Type B pancreatic cell (in vitro differentiated cells): ENCODE measurements at regions not wholly inside any gene's neighbourhood (a gene's known extent, or its start where the extent isn't known, plus 50 kb on each side); places are given as distances from the start of the nearest gene placed in this dataset.

Experiments used
- DNase-seq: peaks from one replicate; pipeline ENCODE4 v3.0.0; 2021; ENCODE audit warnings: mixed read lengths; ENCODE audit not compliant: unreplicated experiment; ENCODE audit errors: extremely low spot score
- H3K27ac Mint-ChIP-seq: 2 replicates; pipeline ENCODE4 v1.8.0; 2021; ENCODE audit warnings: mild to moderate bottlenecking, mixed read lengths
- H3K27me3 Mint-ChIP-seq: 2 replicates; pipeline ENCODE4 v1.8.0; 2021; ENCODE audit warnings: mixed read lengths
- H3K36me3 Mint-ChIP-seq: 2 replicates; pipeline ENCODE4 v1.8.0; 2021; ENCODE audit warnings: mixed read lengths
- H3K4me1 Mint-ChIP-seq: one replicate; pipeline ENCODE4 v1.8.0; 2021; ENCODE audit warnings: mixed read lengths; ENCODE audit not compliant: unreplicated experiment
- H3K4me3 Mint-ChIP-seq: 2 replicates; pipeline ENCODE4 v1.8.0; 2021; ENCODE audit warnings: mild to moderate bottlenecking, mixed read lengths
- H3K9me3 Mint-ChIP-seq: 2 replicates; pipeline ENCODE4 v1.8.0; 2021; ENCODE audit warnings: mixed read lengths
- TF ChIP-seq, protein P1 (sequence below): fragments of 200-600 bp; sonication (generic); conservative IDR thresholded peaks from 2 replicates; pipeline ENCODE4 v1.5.0; 2021; ENCODE audit warnings: antibody characterized with exemption, mild to moderate bottlenecking

DNA sequence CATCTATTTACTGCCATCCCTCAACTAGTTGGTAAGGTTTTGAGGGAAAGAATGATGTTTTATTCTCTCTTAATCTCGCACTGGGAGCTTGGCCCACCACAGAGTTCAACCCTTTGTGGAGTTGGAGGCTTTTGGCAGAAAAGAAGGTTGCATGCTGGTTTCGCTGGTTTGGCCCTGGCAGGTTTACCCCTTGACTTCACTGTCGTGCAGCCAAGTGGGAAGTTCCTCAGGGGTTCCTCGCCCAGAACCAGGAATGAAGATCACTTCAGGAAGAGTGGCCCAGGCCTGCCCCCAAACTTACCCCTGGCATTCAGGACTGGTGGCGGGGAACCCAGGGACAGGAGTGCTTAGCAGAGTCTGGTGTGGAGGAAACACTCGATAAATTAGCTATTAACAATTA lies 103.1 kb upstream of the LYZL2 start:
- Mint-ChIP-seq H3K4me1 (peaks cover 5% of the 10 kb centered on the region), H3K27ac (no peak overlapping the region), H3K36me3 (no peaks in the 10 kb centered on the region), H3K4me3 (no peak overlapping the region), H3K9me3 (peaks cover 6% of the 10 kb centered on the region), H3K27me3 (peaks cover 3% of the 10 kb centered on the region)
- TF ChIP-seq, protein P1, sequence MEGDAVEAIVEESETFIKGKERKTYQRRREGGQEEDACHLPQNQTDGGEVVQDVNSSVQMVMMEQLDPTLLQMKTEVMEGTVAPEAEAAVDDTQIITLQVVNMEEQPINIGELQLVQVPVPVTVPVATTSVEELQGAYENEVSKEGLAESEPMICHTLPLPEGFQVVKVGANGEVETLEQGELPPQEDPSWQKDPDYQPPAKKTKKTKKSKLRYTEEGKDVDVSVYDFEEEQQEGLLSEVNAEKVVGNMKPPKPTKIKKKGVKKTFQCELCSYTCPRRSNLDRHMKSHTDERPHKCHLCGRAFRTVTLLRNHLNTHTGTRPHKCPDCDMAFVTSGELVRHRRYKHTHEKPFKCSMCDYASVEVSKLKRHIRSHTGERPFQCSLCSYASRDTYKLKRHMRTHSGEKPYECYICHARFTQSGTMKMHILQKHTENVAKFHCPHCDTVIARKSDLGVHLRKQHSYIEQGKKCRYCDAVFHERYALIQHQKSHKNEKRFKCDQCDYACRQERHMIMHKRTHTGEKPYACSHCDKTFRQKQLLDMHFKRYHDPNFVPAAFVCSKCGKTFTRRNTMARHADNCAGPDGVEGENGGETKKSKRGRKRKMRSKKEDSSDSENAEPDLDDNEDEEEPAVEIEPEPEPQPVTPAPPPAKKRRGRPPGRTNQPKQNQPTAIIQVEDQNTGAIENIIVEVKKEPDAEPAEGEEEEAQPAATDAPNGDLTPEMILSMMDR, result no peak
- DNase-seq, result no peak

- Mint-ChIP-seq H3K9me3 (peaks cover 6% of the 10 kb centered on the region), H3K27me3 (peaks cover 3% of the 10 kb centered on the region), H3K36me3 (no peaks in the 10 kb centered on the region), H3K4me3 (no peak overlapping the region), H3K27ac (no peak overlapping the region), H3K4me1 (peaks cover 3% of the 10 kb centered on the region)
- DNase-seq, result no peak
- TF ChIP-seq, protein P1, result no peak
Observed at GRCh38 chr10:30731963-30732362, 102.4 kb upstream of the LYZL2 start.

GRCh38 chr10:30730306-30730705 lies 100.8 kb upstream of the LYZL2 start:
- no peak for DNase-seq
- Mint-ChIP-seq H3K27me3 (peaks cover 6% of the 10 kb centered on the region), H3K36me3 (no peaks in the 10 kb centered on the region), H3K4me3 (no peak overlapping the region), H3K27ac (no peak overlapping the region), H3K9me3 (peaks cover 6% of the 10 kb centered on the region), H3K4me1 (peaks cover 3% of the 10 kb centered on the region)
- TF ChIP-seq, protein P1, result no peak

DNA sequence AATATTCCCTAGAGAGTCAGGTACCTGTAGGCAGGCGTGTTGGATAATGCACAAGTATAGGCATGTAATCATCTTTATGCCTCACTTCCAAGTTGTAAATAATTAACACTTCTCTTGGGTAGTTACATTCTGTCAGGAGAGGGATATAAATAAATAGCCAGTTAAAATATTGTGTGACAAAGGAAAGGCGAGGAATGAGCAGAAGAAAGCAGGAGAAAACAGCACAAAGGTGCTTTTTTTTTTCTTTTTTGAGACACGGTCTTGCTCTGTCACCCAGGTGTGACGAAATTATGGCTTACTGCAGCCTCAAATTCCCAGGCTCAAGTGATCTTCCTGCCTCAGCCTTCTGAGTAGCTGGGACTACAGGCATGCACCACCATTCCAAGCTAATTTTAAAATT lies 99.2 kb upstream of the LYZL2 start:
- Mint-ChIP-seq H3K36me3 (no peaks in the 10 kb centered on the region), H3K9me3 (peaks cover 6% of the 10 kb centered on the region), H3K27ac (no peak overlapping the region), H3K4me3 (no peak overlapping the region), H3K4me1 (peaks cover 3% of the 10 kb centered on the region), H3K27me3 (peaks cover 9% of the 10 kb centered on the region)
- DNase-seq, result no peak
- TF ChIP-seq, protein P1, result no peak

- H3K4me3 Mint-ChIP-seq, result no peak overlapping the region
- DNase-seq, result no peak
- no peak overlapping the region for H3K27ac Mint-ChIP-seq
- peaks cover 9% of the 10 kb centered on the region for H3K27me3 Mint-ChIP-seq
- H3K9me3 Mint-ChIP-seq, result peaks cover 6% of the 10 kb centered on the region
- H3K36me3 Mint-ChIP-seq, result no peaks in the 10 kb centered on the region
- peaks cover 3% of the 10 kb centered on the region for H3K4me1 Mint-ChIP-seq
- TF ChIP-seq, protein P1, result no peak
Observed at GRCh38 chr10:30728127-30728526, 98.6 kb upstream of the LYZL2 start.

DNA sequence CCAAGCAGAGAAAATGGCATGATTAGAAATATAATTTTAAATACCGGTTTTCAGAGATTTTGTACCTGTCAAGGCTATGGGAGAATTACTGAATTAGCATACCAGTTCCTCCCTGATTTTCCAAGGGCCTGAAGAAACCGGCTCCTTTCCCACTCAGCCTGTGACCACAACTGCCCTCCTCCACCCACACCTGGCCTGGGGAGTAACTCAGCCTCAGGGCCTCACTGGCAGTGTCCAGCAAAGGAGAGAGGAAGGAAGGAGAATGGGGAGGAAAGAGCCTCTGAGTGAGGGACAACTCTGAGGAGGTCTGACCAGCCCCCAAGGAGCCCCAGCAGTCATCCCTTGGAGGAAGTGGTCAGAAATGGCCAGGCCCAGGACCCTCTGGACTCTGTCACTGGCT lies 98.0 kb upstream of the LYZL2 start:
- DNase-seq, result no peak
- peaks cover 3% of the 10 kb centered on the region for H3K4me1 Mint-ChIP-seq
- no peaks in the 10 kb centered on the region for H3K36me3 Mint-ChIP-seq
- no peak overlapping the region for H3K27ac Mint-ChIP-seq
- TF ChIP-seq, protein P1, result no peak
- no peak overlapping the region for H3K4me3 Mint-ChIP-seq
- H3K27me3 Mint-ChIP-seq, result peaks cover 9% of the 10 kb centered on the region
- peaks cover 4% of the 10 kb centered on the region for H3K9me3 Mint-ChIP-seq
